ENCODE measurements at regions not wholly inside any gene's neighbourhood (a gene's known extent, or its start where the extent isn't known, plus 50 kb on each side); places are given as distances from the start of the nearest gene placed in this dataset.
A peak's percentile ranks its signal among the peaks of the same experiment; 100 is the strongest.

GRCh38 chr10:110434489-110435096, 63.1 kb upstream of the DUSP5 start:
- no peak for TF ChIP-seq CTCF (IDR thresholded peaks at IDR 0.05)
- no peak overlapping the region for H3K4me3 ChIP-seq
- DNase-seq (ENCODE audit: low spot score), result no peak
- H3K27ac ChIP-seq, result no peak overlapping the region

GRCh38 chr10:110436554-110437350, 61.0 kb upstream of the DUSP5 start:
- Histone ChIP-seq H3K27ac (no peak overlapping the region), H3K4me3 (no peak overlapping the region)
- DNase-seq (ENCODE audit: low spot score), result peak; percentile 24
- no peak for TF ChIP-seq CTCF (IDR thresholded peaks at IDR 0.05)

DNA sequence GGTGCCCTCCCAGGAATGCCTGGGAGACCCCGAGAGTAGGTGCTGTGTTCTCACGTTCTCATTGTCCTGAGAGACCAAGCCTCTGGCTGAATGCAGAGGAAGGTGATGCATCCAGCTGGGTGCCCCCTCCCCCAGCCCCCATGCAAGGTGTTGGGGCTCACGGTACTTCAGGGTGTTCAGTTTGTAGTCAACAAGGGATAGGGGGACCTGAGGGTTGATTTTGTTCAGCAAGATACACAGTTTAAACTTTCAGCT, 60.4 kb upstream of the DUSP5 start:
- DNase-seq (ENCODE audit: low spot score), result no peak
- no peak overlapping the region for H3K27ac ChIP-seq
- no peak overlapping the region for H3K4me3 ChIP-seq
- TF ChIP-seq CTCF (IDR thresholded peaks at IDR 0.05), result no peak

DNA sequence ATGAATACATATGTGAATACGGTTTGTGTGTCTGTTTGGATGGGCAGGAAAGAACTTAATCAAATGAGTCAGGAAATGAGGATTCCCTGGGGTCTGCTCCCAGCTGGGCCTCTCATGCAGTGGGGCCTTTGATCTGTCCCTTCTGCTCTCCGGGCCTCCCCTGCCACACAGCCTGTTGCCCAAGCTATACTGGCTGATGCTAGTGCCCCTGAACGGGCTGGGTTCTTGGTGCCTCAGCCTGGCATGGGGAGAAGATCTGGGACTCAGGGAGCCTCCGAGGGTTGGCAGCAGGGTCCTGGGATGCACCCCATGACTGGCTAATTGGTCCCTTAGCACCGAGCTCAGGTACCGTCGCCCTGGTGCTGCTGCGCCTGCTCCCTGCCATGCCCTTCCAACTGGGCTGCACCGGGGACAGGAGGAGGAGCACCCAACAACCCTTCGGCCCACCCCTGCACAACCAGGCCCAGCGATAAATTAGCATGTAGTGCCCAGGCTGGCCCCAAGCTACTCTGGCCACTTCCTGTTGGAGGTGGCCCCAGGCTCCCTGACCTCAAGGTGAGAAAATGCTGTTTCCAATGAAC, 59.9 kb upstream of the DUSP5 start:
- H3K4me3 ChIP-seq, result no peak overlapping the region
- no peak overlapping the region for H3K27ac ChIP-seq
- DNase-seq (ENCODE audit: low spot score), result no peak
- no peak for TF ChIP-seq CTCF (IDR thresholded peaks at IDR 0.05)

DNA sequence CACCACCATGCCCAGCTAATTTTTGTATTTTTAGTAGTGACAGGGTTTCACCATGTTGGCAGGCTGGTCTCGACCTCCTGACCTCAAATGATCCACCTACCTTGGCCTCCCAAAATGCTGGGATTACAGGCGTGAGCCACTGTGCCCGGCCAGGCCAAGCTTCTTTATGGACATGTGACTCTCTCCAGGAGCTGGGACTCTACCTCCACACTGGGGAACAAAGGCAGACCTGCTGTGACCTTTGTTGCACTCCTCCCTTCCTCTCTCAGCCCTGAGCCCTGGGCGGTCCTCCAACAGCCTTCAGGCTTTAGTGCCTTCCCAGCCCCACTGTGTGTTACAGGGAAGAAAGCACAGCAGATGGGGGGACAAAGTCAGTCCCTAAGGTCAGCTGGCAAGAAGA, 55.0 kb upstream of the DUSP5 start:
- Histone ChIP-seq H3K4me3 (no peak overlapping the region), H3K27ac (no peak overlapping the region)
- DNase-seq (ENCODE audit: low spot score), result peak; percentile 33
- no peak for TF ChIP-seq CTCF (IDR thresholded peaks at IDR 0.05)

DNA sequence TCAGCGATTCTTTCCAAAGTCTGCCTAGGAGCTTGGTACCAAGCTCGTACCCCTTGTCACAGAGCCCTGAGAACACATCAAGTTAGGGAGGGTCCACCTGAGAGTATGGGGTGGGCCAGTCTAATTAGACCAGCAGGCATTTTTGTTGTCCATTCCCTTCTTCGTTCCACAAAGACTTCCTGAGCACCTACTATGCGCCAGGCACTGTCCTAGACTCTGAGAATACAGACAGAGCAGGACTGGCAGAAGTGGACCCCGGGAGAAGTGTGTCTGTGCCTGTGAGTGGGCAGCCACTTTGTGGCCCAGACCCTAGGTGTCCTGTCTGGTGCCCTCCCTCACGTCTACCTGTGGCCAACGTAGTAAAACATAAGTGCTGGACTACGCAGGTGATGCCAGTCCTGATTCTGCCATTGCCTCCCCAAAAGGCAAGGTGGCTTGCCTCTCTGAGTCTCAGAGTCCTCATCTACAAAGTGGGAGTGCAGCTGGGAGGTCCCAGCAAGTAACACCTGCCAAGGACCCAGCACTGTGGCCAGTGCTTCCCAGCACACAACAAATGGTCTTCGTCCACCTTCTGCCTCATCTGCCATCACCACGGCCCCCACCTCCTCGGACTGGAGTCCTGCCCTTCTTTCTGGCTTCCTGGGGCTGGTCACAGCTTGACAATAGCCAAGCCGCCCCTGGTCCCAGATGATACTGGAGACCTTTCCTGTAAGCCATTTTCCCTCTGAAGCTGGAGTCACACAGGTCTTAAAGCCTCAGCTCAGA, 54.3 kb upstream of the DUSP5 start:
- DNase-seq (ENCODE audit: low spot score), result peak; percentile 62
- TF ChIP-seq CTCF (IDR thresholded peaks at IDR 0.05), result no peak
- Histone ChIP-seq H3K4me3 (no peak overlapping the region), H3K27ac (no peak overlapping the region)

Data from coronary artery (tissue), 2 donors.